BE2C (cell line): ENCODE measurements at regions not wholly inside any gene's neighbourhood (a gene's known extent, or its start where the extent isn't known, plus 50 kb on each side); places are given as distances from the start of the nearest gene placed in this dataset.

ENCODE experiments used
- DNase-seq: peaks from one replicate; pipeline ENCODE4 v3.0.0-alpha.2; 2020
- H3K27me3 ChIP-seq: fragments of 250-450 bp; sonication (Bioruptor Pico); 2 replicates; pipeline ENCODE4 v1.5.1; 2020; ENCODE audit warnings: mild to moderate bottlenecking
- H3K36me3 ChIP-seq: fragments of 250-450 bp; sonication (Bioruptor Pico); 2 replicates; pipeline ENCODE4 v1.5.1; 2020; ENCODE audit warnings: mild to moderate bottlenecking
- H3K4me1 ChIP-seq: fragments of 250-450 bp; sonication (Bioruptor Pico); 2 replicates; pipeline ENCODE4 v1.5.1; 2020
- H3K4me3 ChIP-seq: 2 replicates; pipeline ENCODE4 v1.5.1; 2011; ENCODE audit warnings: low read depth, low read length
- H3K9me3 ChIP-seq: fragments of 250-450 bp; sonication (Bioruptor Pico); 2 replicates; pipeline ENCODE4 v1.5.1; 2020
- CTCF ChIP-seq: IDR thresholded peaks from 2 replicates; pipeline ENCODE4 v1.5.1; 2012; ENCODE audit warnings: mild to moderate bottlenecking, low read depth, low read length

DNA sequence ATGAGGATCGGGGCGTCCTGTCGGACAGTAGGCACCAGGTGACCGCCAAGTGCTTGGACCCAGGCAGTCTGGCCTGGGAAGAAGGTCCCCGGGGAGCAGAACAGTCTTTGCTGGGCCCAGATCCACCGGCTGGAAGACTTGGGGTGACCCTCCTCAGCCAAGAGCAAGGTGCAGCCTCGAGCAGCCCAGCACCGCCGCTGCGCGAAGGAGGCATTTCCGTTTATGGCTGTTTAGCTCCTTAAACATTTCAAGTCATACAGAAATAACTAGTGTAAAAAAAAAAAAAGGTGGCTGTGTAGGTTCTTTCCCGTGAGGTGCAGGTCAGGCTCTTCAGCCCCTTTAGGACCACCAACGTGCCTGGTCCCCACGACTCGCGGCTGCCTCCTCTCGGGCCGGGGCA is 370.2 kb downstream of the CMPK2 start:
- no peak overlapping the region for H3K4me3 ChIP-seq
- no peak for DNase-seq
- H3K36me3 ChIP-seq, result no peaks in the 10 kb centered on the region
- H3K9me3 ChIP-seq, result no peaks in the 10 kb centered on the region
- no peaks in the 10 kb centered on the region for H3K27me3 ChIP-seq
- TF ChIP-seq CTCF, result no peak
- H3K4me1 ChIP-seq, result no peaks in the 10 kb centered on the region

- H3K4me3 ChIP-seq, result no peak overlapping the region
- DNase-seq, result no peak
Measured at GRCh38 chr2:6496376-6496775, 369.3 kb downstream of the CMPK2 start.

DNA sequence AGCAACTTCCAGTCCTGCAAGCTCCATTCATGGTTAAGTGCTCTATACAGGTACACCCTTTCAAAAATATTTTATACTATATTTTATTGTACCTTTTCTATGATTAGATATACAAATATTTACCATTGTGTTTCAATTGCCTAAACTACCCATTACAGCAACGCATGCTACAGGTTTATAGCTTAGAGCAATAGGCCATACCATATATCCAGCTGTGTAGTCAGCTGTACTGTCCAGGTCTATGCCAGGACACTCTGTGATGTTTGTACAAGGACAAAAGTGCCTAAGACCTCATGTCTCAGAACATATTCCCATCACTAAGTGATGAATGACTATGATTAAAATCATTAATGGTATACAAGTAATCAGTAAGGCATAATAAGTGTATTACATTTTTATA is 368.7 kb downstream of the CMPK2 start:
- no peak for TF ChIP-seq CTCF
- no peaks in the 10 kb centered on the region for H3K9me3 ChIP-seq
- H3K36me3 ChIP-seq, result no peaks in the 10 kb centered on the region
- no peak for DNase-seq
- H3K4me3 ChIP-seq, result no peak overlapping the region
- no peaks in the 10 kb centered on the region for H3K4me1 ChIP-seq
- H3K27me3 ChIP-seq, result no peaks in the 10 kb centered on the region

More at GRCh38 chr2:6496376-6496775, 369.3 kb downstream of the CMPK2 start:
- no peaks in the 10 kb centered on the region for H3K36me3 ChIP-seq
- TF ChIP-seq CTCF, result no peak
- no peaks in the 10 kb centered on the region for H3K4me1 ChIP-seq
- no peaks in the 10 kb centered on the region for H3K27me3 ChIP-seq
- no peaks in the 10 kb centered on the region for H3K9me3 ChIP-seq

DNA sequence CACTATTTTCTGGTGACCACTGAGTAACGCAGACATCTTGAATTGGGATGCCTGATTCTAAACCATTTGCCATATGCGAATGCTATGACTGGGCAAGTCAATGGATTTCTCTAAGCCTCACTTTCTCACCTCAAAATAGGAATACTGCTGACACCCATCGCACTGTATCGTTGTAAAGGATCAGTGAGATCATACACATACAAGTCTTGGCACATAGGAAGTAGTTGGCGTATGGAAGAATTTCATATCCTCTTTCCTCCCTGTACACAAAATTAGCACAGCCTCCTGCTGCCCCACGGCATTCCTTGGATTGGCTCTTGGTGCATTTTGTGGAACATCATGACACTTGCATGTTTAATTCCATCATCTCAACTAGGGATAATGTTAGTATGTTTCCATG is 366.9 kb downstream of the CMPK2 start:
- no peak for TF ChIP-seq CTCF
- DNase-seq, result no peak
- H3K36me3 ChIP-seq, result no peaks in the 10 kb centered on the region

DNA sequence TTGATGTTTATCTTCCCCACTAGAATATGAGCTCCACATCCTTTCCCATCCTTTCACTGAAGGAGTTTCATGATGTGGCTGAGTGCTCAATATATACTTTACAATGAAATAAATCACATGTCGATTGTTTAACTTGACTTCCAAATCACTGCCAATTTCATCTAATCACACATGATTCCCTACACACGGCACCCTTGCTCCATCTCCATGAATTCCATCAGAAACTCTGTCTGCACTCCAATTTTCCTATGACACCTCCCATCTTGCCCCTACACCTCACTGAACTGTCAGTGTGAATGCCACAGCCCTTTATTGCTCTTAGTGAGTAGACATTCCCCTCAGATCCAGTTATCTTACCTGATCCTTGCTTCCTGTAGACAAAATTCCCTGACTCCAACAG is 366.0 kb downstream of the CMPK2 start:
- no peak overlapping the region for H3K4me3 ChIP-seq
- H3K36me3 ChIP-seq, result no peaks in the 10 kb centered on the region
- no peak for TF ChIP-seq CTCF
- no peaks in the 10 kb centered on the region for H3K27me3 ChIP-seq
- H3K9me3 ChIP-seq, result no peaks in the 10 kb centered on the region
- no peak for DNase-seq
- H3K4me1 ChIP-seq, result no peaks in the 10 kb centered on the region

More for the DNA sequence above, 366.9 kb downstream of the CMPK2 start:
- Histone ChIP-seq H3K4me1 (no peaks in the 10 kb centered on the region), H3K9me3 (no peaks in the 10 kb centered on the region), H3K4me3 (no peak overlapping the region), H3K27me3 (no peaks in the 10 kb centered on the region)

DNA sequence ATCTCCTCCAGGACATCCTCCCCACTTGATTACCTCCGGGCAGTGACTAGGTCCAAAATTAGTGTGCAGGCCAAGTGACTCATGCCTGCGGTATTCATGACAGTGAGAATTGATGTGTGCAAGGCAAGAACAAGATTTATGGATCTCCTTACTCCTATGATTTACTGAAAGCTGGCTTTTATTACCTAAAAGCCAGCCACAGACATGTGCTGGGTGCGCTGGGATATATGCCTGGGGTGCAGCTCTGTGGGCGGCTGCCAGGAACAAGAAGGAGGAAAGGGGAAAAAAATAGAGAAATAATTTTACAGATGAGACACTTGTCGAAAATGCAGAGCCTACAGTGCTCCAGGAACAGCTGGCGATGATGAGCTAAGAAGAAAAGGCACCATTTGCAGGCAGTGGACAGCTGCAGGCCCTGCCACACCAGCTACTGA is 359.3 kb downstream of the CMPK2 start:
- no peak overlapping the region for H3K4me3 ChIP-seq
- H3K27me3 ChIP-seq, result no peaks in the 10 kb centered on the region
- TF ChIP-seq CTCF, result no peak
- H3K4me1 ChIP-seq, result no peaks in the 10 kb centered on the region
- H3K9me3 ChIP-seq, result no peaks in the 10 kb centered on the region
- H3K36me3 ChIP-seq, result no peaks in the 10 kb centered on the region
- DNase-seq, result no peak
